AG08396 (cell line): ENCODE measurements at regions not wholly inside any gene's neighbourhood (a gene's known extent, or its start where the extent isn't known, plus 50 kb on each side); places are given as distances from the start of the nearest gene placed in this dataset.
"Not testable (repeated sequence)": the region's sequence is repeated elsewhere in the genome, so short reads cannot be mapped to it uniquely, and the experiment has no call there.

Experiments used
- DNase-seq: peaks from one replicate; pipeline ENCODE4 v3.0.0; 2012; ENCODE audit warnings: low spot score, mixed read lengths

DNA sequence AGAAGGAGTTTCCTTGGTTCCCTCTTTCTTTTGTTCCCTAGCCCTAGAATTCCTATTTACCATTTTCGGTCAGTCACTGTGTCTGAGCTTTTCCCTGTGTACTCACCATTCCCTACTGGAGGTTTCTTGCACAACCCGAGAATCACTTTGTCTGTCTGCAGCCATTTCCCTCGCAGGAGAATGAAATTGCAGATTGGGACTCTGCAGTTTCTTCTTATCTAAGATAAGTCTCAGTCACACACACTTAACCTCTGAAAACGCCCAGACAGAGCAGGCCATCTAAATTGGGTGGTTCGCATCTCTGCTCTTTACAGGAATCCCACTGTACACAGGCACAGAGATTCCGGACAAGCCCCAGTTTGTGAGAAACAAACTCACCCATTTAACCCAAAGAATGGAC, 58.6 kb upstream of the CNTNAP2 start:
- DNase-seq: no peak

DNA sequence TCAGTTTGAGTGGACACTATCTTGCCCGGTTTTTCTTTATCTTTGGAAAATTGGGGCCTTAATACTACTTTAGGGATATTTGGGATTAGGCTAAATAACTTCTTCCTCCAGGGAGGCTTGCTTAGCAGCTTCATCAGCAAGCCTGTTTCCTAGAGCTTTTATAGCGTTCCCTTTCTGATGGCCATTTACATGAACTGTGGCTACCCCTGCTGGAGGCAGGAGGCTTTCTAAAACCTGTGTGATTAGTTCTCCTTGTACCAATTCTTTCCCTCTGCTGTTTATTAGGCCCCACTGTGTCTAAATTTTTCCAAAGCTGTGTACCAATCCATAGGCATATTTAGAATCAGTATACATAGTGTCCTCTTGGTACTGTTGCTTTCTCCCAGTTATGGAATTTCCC, 61.7 kb upstream of the CNTNAP2 start:
- DNase-seq: no peak

DNA sequence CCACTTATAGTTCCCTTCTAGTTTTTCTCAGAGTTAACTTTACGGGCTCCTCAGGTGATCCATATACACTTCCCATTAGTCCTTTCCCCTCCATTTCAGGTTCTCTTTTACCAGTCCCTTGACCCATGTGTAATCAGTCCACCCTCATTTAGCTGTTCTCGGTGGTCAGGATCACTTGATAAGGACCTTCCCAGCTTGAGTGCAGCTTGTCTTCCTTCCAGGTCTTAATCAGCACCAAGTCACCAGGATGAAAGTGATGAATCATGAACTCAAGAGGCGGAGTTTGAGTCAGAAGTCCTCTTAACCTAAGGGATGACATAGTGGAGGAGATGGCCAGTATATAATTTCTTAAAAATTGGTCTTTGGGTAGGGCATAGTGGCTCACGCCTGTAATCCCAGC, 63.1 kb upstream of the CNTNAP2 start:
- no peak for DNase-seq

DNA sequence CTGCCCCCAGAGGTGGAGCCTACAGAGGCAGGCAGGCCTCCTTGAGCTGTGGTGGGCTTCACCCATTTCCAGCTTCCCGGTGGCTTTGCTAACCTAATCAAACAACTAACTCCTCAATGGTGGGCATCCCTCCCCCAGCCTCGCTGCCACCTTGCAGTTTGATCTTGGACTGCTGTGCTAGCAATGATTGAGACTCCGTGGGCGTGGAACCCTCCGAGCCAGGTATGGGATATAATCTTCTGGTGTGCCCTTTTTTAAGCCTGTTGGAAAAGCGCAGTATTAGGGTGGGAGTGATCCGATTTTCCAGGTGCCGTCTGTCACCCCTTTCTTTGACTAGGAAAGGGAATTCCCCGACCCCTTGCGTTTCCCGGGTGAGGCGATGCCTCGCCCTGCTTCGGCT, 73.3 kb upstream of the CNTNAP2 start:
- DNase-seq: not testable (repeated sequence)

DNA sequence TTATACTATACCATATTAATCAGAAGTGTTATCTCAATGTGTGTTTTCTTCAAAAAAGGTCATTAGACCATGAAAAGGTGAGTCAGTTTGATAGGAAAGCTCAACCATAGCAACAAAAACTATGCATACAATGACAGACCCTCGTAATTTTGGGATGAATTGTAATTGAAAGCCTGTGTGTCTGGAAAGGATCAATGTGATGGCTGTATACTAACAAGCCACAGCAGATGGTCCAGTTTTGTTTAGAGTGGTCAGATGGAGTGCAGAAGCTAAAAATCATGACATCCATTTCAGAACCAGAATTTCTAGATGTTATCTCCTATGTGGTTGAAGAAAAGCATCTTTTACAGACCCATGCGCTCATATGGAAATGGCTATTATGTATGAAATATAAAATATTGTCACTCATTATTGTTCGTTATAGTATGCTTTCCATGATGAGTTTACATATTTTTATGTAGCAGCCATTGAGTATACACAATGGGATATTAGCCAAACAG, 88.3 kb upstream of the CNTNAP2 start:
- DNase-seq: no peak

DNA sequence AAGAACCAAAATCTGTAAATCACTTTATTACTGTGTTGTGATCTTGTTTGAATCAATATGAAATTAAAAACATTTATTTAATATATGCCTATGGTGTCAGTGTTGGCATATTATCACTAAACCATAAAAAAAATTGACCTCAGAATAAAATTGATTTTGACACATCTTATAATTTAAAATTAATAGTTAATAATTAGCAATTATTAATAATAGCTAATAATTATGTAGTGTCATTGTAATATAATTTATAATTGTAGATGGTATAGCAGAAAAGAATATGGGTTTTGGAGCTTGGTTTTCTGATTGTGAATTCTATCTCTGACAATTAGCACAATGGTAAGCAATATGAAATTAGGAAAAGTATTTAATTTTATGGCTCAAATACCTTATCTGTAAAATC, 89.4 kb upstream of the CNTNAP2 start:
- DNase-seq: no peak

DNA sequence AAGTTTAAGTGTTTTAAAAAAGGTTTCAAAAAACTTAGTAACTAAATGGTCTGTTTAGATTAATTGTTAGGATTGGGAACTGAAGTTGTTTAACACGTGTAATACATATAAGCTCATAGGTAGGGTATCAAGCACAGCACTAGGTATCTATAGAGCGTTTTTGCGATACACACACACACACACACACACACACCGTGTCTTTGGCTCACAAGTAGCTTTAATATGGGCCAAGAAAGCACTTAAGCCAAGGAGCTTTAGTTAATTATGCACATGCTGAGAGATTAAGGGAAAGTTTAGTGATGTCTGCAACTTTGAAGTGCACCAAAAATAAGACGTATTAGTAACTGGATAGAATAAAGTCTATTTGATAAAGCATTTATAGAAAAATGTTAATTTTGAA, 93.8 kb upstream of the CNTNAP2 start:
- DNase-seq: no peak

DNA sequence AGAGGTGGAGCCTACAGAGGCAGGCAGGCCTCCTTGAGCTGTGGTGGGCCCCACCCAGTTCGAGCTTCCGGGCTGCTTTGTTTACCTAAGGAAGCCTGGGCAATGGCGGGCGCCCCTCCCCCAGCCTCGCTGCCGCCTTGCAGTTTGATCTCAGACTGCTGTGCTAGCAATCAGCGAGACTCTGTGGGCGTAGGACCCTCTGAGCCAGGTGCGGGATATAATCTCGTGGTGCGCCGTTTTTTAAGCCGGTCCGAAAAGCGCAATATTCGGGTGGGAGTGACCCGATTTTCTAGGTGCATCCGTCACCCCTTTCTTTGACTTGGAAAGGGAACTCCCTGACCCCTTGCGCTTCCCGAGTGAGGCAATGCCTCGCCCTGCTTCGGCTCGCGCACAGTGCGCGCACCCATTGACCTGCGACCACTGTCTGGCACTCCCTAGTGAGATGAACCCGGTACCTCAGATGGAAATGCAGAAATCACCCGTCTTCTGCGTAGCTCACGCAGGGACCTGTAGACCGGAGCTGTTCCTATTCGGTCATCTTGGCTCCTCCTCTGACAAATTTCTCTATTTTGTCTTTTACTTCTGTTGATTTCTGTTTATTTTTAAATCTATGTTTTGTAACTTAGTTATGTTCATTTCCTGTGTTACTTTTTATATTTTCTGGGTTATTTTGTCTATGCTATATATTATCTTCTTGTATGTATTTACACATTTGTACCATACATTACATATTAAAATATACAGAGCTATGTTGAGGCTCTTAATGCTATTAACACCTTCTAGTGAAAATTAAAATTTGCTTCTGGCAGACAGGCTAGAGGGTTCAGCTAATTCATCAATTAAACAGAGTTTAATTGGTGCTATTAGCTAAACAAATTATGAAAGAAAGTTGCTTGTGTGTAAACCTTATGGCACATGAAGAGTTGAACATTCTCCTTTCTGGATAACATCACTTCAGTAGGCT, 97.3 kb upstream of the CNTNAP2 start:
- not testable (repeated sequence) for DNase-seq

DNA sequence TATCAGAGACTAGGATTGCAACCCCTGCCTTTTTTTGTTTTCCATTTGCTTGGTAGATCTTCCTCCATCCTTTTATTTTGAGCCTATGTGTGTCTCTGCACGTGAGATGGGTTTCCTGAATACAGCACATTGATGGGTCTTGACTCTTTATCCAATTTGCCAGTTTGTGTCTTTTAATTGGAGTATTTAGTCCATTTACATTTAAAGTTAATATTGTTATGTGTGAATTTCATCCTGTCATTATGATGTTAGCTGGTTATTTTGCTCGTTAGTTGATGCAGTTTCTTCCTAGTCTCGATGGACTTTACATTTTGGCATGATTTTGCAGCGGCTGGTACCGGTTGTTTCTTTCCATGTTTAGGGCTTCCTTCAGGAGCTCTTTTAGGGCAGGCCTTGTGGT, 99.2 kb upstream of the CNTNAP2 start:
- DNase-seq: not testable (repeated sequence)

DNA sequence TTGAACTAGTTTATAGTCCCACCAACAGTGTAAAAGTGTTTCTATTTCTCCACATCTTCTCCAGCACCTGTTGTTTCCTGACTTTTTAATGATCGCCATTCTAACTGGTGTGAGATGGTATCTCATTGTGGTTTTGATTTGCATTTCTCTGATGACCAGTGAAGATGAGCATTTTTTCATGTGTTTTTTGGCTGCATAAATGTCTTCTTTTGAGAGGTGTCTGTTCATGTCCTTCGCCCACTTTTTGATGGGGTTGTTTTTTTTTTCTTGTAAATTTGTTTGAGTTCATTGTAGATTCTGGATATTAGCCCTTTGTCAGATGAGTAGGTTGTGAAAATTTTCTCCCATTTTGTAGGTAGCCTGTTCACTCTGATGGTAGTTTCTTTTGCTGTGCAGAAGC, 102.4 kb upstream of the CNTNAP2 start:
- not testable (repeated sequence) for DNase-seq

DNA sequence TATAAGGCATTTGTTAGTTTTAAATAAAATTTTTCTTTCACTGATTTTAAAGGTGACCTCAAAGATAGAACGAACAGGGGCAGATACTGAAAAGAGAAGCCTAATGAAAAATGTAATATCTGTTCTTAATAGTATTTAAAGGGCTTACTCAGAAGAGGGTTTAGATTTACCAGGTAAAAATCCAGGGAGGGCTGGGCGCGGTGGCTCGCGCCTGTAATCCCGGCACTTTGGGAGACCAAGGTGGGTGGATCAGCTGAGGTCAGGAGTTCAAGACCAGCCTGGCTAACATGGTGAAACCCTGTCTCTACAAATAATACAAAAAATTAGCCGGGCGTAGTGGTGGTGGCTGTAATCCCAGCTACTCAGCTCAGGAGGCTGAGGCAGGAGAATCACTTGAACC, 108.3 kb upstream of the CNTNAP2 start:
- no peak for DNase-seq

DNA sequence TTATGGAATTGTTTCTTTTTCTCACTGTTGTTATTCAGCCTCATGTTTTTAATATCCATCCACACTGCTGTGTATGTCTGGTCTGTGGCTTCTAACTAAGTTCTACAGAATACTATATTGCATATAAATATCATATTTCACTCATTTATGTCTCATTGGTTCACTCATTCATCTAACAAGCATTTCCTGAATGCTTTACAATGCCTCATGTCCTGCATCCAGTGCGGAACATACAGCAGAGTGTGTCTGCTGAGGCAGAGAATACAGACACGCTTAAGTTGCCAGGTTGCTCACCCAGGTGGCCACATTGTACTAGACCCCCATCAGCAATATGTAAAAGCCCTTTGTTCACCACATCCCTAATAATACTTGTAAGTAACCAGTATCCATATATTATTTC, 111.8 kb upstream of the CNTNAP2 start:
- DNase-seq: no peak

DNA sequence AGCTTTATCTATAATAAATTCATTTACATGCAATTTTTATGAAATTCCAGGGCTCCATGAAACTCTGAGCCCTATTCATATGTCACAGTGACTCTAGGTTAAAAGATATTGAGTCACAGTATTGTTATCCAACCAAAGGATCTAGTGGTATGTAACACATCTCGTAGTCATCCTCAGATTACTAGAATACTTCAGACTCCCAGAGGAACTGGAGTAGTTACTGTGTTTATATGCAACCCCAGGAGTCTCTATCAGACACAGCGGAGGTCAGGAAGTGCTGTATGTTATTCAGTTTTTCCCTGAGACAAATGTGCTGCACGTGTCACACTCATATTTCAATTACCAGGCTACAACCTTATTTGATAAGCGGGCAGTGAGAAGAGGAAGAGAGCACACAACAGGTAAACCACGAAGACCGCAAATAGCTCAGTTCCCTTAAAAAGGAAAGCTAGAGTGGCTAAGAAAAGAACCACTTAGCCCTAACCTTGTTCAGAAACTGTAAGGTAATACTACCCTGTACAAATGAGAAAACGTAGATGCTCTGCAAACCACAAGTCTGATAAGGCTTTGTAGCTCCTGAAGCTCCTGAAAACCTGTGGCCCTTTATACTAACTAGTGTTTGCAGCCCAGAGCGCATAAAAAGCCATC, 114.0 kb upstream of the CNTNAP2 start:
- no peak for DNase-seq

DNA sequence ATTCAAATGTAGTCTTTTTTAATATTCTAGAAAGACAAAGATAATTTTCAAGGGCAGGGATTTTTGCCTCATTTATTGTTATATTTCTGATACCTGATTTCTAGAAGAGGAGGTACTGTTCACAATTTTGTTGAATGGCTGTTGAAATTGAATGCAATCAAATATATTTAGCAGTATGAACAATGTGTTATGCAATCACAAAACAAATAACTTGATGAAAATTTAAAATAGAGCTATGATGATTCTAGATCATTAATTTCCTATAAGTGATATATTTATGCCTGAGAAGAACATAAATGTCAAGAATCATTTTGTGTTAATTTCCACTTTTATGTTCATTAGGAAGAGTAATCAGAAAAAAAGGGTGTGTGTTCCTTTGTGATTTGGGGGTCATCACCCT, 114.6 kb upstream of the CNTNAP2 start:
- DNase-seq: no peak

DNA sequence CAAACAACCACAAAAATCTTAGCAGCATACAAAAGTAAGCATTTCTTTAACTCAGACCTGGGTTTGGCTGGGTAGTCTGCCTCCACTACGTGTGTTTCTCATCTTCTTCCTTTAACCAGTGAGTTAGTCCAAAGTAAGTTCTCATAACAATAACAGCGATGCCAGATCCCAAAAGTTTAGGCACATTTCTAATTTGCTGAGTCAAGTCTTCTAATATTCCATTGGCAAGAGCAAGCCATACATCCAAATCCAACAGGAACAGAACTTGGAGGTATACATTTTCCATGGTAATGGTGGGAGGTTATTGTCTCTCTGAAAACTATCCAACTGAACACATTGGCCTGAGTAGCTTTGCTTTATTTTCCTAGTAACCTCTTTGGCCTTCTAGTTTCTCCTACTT, 115.7 kb upstream of the CNTNAP2 start:
- no peak for DNase-seq

DNA sequence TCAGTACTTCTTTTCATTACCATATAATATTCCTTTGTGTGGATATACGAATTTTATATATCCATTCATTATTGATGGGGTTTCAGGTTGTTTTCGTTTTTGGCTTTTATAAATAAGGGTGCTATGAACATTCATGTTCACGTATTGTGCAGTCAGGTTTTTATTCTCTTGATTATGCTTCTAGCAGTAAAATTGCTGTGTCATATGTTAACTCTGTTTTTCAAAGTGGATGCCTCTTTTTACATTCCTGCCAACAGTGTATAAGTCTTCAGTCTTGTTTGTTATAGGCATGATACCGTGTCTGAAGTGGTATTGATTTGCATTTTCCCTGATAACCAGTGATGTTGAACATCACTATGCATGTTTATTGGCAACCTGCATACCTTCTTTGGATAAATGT, 127.1 kb upstream of the CNTNAP2 start:
- DNase-seq: no peak

DNA sequence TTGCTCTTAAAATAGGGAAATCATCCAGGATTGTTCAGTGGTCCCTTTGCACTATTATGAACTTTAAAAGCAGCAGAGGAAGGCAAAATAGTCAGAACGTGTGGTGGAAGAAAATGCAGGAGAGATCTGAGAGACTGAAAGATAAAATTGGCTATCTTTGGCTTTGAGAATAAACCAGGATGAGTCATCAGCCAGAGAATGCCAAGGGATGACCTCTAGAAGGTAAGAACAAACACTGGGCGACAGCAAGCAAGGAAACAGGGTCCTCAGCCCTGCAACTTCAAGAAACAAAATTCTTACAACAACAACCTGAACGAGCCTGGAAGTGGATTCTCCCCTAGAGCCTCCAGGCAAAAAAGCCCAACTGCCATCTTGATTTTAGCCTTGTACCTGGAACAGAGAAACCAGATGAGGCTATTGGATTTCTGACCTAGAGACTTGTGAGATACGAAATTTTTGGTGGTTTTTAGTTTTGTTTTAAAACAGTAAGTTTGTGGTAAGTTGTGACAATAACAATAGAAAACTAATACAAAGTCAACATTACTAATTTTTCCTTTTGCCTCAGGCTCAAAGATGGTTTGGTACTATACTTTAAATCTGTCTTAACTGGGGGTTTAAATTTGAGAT, 130.2 kb upstream of the CNTNAP2 start:
- no peak for DNase-seq

DNA sequence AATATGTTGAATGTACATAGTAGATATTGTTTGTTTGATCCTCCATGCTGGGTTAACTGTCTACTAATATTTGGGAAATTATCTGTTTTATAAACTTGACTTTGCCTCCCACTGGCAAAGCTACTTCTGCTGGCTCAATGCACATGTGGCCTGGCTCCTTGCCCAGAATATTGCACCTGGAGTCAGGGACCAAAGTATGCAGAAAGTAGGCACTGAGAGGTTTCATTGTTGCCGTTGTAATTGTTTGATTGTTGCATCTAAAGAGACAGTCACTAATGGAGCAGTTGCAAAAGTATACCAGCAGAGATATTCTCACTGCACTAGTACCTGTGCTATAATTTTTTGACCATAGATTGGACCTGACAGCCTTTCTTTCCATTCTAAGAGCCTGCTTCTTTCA, 137.8 kb upstream of the CNTNAP2 start:
- DNase-seq: no peak

DNA sequence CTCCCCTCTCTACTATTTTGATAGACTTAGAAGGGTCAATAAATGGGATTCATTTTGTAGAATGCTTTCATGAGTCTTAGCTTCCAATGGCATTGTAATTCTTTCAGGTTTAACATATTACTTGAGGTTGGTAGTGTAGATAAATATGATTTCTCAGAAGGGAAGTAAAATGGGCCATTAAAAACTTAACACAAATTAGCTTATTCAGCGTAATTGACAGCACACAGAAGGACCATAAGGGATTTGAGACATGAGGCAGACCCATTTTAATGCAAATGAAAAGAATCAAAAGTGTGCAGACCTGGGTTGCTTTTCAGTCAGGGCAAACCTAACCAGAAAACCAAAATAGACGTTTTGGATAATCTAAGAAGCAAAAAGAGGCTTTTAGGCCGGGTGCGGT, 156.6 kb upstream of the CNTNAP2 start:
- DNase-seq: no peak

DNA sequence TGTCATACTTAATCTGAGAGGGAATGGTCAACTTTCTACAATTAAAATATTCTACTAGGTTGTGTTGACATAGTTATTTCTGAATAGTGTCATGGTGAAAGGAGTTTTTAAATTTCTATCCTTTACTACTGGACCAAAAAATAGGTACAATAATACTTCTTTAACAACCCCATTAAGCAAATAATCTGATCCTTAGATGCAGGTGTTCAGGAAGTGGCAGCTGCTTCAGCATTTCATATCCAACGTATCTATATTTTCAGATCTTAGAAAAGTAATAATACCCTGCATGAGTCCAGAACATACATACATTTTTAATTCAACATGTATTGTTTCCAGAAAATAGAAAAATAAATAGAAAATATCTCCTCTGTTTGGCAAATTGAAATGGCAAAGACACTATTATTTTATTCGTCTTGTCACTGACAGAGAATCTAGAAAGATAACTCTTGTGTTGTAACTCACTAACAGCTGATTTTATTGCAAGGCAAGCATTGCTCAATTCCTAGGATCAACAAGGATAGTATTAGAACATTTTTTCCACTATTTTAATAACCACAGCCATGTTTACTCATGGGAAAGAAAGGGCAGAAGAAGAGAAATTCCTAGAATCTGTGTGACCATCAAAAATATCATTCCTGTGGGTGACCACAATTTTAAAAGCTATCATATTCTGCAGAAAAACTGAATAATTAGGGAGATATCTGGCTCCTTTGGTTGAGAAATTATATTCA, 159.3 kb upstream of the CNTNAP2 start:
- no peak for DNase-seq

DNA sequence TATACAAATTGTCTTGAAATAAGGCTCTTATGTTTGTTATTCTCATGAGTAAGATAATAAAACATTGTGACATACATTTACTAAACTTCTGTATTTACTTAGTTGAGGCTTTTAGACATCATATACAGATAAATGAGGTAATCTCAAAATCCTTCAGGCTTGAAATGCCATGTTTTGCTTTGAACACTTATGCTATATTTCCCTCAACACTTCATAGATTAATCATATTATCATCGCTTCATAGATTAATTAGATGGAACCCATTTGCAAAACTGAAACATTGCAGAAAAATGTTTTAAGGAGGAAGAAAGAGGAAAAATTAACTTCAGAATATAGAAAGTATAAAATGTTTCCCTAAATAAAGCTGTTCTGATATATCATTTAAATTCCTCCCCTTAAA, 165.0 kb upstream of the CNTNAP2 start:
- no peak for DNase-seq

DNA sequence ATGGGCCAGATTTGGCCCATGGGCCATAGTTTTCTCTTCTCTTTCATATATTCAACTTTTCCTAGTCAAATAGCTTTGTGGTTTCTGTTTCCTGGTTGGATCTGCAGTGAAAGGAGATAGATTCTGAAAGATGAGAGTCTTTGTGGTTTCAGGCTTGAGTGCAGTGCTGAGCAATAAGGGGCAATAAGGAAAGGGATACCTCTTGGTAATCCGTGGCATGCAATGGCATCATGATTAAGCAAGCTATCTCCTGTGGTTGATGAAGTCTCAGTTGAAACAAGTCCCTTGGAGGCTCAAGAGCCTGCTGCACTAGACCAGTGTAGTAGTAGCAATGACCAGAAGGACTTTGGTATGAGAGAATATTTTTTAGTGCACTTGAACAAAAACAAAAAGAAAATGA, 187.7 kb upstream of the CNTNAP2 start:
- no peak for DNase-seq
